ENCODE measurements at regions not wholly inside any gene's neighbourhood (a gene's known extent, or its start where the extent isn't known, plus 50 kb on each side); places are given as distances from the start of the nearest gene placed in this dataset.

DNA sequence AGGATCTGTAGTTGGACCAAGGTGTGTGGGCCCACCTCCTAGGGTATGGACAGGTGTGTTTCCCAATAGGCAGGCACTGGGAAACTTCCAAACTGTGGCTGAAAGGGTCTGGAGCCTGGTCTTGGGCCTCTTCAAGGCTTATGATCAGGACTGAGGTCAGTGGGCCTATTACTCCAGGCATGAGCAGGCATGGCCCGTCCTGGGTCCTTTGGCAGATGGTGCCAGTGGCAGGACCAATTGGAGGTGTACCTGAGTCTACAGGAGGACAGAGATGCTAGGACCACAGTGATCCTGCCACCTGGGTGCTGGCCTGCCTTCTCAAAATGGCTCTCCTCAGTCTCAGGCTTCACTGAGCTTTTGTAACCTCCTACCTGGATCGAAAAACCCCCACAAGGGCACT lies 95.4 kb downstream of the RAB18 start:
- intact Hi-C loops (cut with DNase I): no loop called here
- TF ChIP-seq, protein P1, sequence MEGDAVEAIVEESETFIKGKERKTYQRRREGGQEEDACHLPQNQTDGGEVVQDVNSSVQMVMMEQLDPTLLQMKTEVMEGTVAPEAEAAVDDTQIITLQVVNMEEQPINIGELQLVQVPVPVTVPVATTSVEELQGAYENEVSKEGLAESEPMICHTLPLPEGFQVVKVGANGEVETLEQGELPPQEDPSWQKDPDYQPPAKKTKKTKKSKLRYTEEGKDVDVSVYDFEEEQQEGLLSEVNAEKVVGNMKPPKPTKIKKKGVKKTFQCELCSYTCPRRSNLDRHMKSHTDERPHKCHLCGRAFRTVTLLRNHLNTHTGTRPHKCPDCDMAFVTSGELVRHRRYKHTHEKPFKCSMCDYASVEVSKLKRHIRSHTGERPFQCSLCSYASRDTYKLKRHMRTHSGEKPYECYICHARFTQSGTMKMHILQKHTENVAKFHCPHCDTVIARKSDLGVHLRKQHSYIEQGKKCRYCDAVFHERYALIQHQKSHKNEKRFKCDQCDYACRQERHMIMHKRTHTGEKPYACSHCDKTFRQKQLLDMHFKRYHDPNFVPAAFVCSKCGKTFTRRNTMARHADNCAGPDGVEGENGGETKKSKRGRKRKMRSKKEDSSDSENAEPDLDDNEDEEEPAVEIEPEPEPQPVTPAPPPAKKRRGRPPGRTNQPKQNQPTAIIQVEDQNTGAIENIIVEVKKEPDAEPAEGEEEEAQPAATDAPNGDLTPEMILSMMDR (IDR thresholded peaks at IDR 0.05): no peak
- TF ChIP-seq POLR2A (IDR thresholded peaks at IDR 0.05): no peak
- no peak overlapping the region for H3K27ac ChIP-seq
- no peaks in the 10 kb centered on the region for H3K9me3 ChIP-seq
- no peaks in the 10 kb centered on the region for H3K27me3 ChIP-seq
- no peaks in the 10 kb centered on the region for H3K36me3 ChIP-seq (replicated peaks in 1 of 2; ENCODE audit: insufficient read depth in 1 of 2, low read depth in 2 of 2)
- WGBS, 2 donors: 78 to 100% methylated on average over 1 to 2 of the region's 2 CpGs
- DNase-seq (no peak), ATAC-seq (no peak)
- no peaks in the 10 kb centered on the region for H3K4me1 ChIP-seq
- H3K4me3 ChIP-seq: no peak overlapping the region

DNA sequence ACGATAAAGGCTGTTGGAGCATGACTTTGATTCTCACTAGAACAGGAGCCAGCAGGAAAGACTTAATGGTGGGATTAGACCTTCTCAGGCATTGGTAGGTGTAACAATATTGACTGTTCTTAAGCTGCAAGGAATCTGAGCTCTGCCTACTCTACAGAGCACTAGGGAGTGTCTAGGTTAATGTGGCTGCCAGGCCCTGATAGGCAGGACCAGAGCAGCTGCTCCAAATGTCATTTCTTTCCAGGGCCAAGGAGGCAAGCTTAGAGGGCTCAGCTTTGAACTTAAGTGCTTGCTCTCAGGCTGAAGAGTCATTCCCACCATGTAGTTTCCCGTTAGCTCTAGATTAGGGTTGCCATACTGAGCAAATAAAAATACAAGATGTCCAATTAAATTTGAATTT lies 96.8 kb downstream of the RAB18 start:
- no peak for ATAC-seq
- no peaks in the 10 kb centered on the region for H3K27me3 ChIP-seq
- 85 to 95% methylated on average over 2 of the region's 2 CpGs for WGBS, 2 donors
- H3K4me1 ChIP-seq: no peaks in the 10 kb centered on the region
- intact Hi-C loops (cut with DNase I): no loop called here
- H3K36me3 ChIP-seq (replicated peaks in 1 of 2; ENCODE audit: insufficient read depth in 1 of 2, low read depth in 2 of 2): no peaks in the 10 kb centered on the region
- no peak overlapping the region for H3K4me3 ChIP-seq
- DNase-seq: no peak
- no peaks in the 10 kb centered on the region for H3K9me3 ChIP-seq
- TF ChIP-seq, protein P1 (IDR thresholded peaks at IDR 0.05): no peak
- no peak for TF ChIP-seq POLR2A (IDR thresholded peaks at IDR 0.05)
- no peak overlapping the region for H3K27ac ChIP-seq

DNA sequence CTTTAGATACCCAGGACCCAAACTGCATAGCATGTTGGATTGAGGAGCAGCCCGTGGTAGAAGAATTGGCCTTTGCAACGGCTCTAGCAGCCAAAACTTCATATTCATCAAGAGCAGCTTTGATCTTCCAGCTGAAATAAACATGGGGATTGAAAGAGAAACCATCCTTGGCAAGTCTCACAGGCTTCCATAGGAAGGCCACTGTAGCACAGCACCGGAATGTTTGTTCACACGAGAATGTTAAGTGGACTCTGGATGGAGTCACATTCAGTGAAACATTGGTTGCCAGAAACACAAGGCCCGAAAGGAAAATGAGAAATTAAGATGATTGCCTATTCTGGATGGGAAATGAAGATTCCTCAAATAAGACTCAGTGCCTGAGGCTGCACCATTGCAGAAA lies 97.4 kb downstream of the RAB18 start:
- H3K27me3 ChIP-seq: no peaks in the 10 kb centered on the region
- no peaks in the 10 kb centered on the region for H3K36me3 ChIP-seq (replicated peaks in 1 of 2; ENCODE audit: insufficient read depth in 1 of 2, low read depth in 2 of 2)
- H3K27ac ChIP-seq: no peak overlapping the region
- TF ChIP-seq POLR2A (IDR thresholded peaks at IDR 0.05): no peak
- H3K4me1 ChIP-seq: no peaks in the 10 kb centered on the region
- ATAC-seq: no peak
- no peaks in the 10 kb centered on the region for H3K9me3 ChIP-seq
- intact Hi-C loops (cut with DNase I): no loop called here
- no peak overlapping the region for H3K4me3 ChIP-seq
- DNase-seq: no peak
- 73 to 75% methylated on average over 5 of the region's 5 CpGs for WGBS, 2 donors

DNA sequence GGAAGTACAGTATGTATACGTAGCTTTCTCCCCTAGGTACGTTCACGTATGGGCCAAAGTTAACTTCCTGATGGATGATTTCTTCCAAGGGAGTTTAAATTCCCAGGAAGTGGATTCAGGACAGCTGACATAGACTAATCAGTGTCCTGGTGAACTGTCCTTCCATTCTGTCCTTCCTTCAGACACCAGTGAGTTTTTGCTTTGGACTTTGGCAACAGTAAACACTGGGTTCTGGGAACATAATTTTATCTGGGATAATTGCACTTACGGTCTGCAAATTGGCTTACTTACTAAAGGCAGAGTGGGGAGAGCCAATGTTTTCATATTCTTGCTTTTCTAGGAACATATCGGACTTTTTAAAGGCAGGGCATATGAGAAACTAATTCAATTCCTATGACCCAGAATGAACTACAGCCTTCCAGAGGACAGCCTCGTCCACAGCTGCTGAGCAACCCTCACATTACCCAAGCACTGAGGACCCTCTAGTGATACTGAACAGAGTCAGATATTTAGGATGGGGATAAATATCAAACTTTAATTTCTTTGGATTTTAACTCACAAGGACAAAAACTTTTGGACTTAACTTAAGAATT lies 97.9 kb downstream of the RAB18 start:
- TF ChIP-seq POLR2A (IDR thresholded peaks at IDR 0.05): no peak
- TF ChIP-seq, protein P1 (IDR thresholded peaks at IDR 0.05): no peak
- 67 to 70% methylated on average over 6 of the region's 6 CpGs for WGBS, 2 donors
- H3K36me3 ChIP-seq (replicated peaks in 1 of 2; ENCODE audit: insufficient read depth in 1 of 2, low read depth in 2 of 2): no peaks in the 10 kb centered on the region
- no peak overlapping the region for H3K27ac ChIP-seq
- H3K27me3 ChIP-seq: no peaks in the 10 kb centered on the region
- H3K9me3 ChIP-seq: no peaks in the 10 kb centered on the region
- ATAC-seq (no peak), DNase-seq (no peak)
- intact Hi-C loops (cut with DNase I): no loop called here
- no peak overlapping the region for H3K4me3 ChIP-seq
- no peaks in the 10 kb centered on the region for H3K4me1 ChIP-seq

DNA sequence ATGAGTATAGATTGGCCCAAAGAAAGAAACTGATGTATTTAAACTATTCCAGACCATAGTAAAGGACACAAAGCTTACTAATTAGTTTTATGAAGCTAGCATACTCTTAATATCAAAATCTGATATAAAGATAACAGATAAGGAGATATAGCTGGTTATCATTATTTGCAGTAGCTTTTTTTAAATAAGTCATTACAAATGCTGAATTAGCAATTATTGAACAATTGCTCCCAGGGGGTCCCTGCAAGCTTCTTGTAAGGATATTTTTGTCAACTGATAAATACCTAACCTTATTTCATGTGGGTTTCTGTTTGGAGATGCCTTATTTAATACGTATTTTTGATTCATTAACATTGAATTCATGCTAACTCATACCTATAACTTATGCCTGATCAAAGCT lies 99.0 kb downstream of the RAB18 start:
- Histone ChIP-seq H3K9me3 (no peaks in the 10 kb centered on the region), H3K4me1 (no peaks in the 10 kb centered on the region), H3K36me3 (replicated peaks in 1 of 2; ENCODE audit: insufficient read depth in 1 of 2, low read depth in 2 of 2) (no peaks in the 10 kb centered on the region), H3K27ac (no peak overlapping the region), H3K4me3 (no peak overlapping the region), H3K27me3 (no peaks in the 10 kb centered on the region)
- 70 to 71% methylated on average over 1 of the region's 1 CpG for WGBS, 2 donors
- no peak for ATAC-seq
- DNase-seq: no peak
- no peak for TF ChIP-seq POLR2A (IDR thresholded peaks at IDR 0.05)
- TF ChIP-seq, protein P1 (IDR thresholded peaks at IDR 0.05): no peak
- intact Hi-C loops (cut with DNase I): no loop called here

Measured in body of pancreas (tissue), 4 donors.